Liver (tissue), 9 donors: ENCODE measurements at regions not wholly inside any gene's neighbourhood (a gene's known extent, or its start where the extent isn't known, plus 50 kb on each side); places are given as distances from the start of the nearest gene placed in this dataset. TPM values are rescaled to one million over a fixed set of nuclear protein-coding genes. Genes with fewer than 3 reads are reported as not detected.

Experiments
- DNase-seq: peaks from one replicate; pipeline ENCODE4 v3.0.0-alpha.2; 2017; ENCODE audit warnings: low spot score
- H3K27ac ChIP-seq, 2 donors: one replicate each; pipeline ENCODE4 v1.7.0; 2013; ENCODE audit warnings: inconsistent platforms in 2 of 2, low read length in 2 of 2, control low read depth in 1 of 2, low read depth in 1 of 2, mild to moderate bottlenecking in 1 of 2
- H3K27me3 ChIP-seq, 4 donors: one replicate each; pipeline versions ENCODE4 v1.6.1 to v1.7.0; 2013; ENCODE audit warnings: low read length in 3 of 4, inconsistent platforms in 1 of 4, mild to moderate bottlenecking in 1 of 4, moderate library complexity in 1 of 4; ENCODE audit not compliant: control insufficient read depth in 4 of 4, insufficient read depth in 4 of 4
- H3K36me3 ChIP-seq, 4 donors: one replicate each; pipeline versions ENCODE4 v1.6.1 to v1.7.0; 2013; ENCODE audit warnings: low read length in 3 of 4, mild to moderate bottlenecking in 3 of 4, low read depth in 1 of 4, moderate library complexity in 1 of 4; ENCODE audit not compliant: control insufficient read depth in 4 of 4, insufficient read depth in 3 of 4
- H3K4me1 ChIP-seq, 4 donors: one replicate each; pipeline versions ENCODE4 v1.6.1 to v1.7.0; 2013; ENCODE audit warnings: low read length in 3 of 4, mild to moderate bottlenecking in 3 of 4, moderate library complexity in 1 of 4; ENCODE audit not compliant: control insufficient read depth in 4 of 4, insufficient read depth in 4 of 4
- H3K4me3 ChIP-seq, 3 donors: one replicate each; pipeline versions ENCODE4 v1.6.1 to v1.7.0; 2013; ENCODE audit warnings: low read length in 3 of 3, control low read depth in 1 of 3, low read depth in 1 of 3, mild to moderate bottlenecking in 1 of 3
- H3K9ac ChIP-seq, 2 donors: one replicate each; pipeline ENCODE4 v1.7.0; 2013; ENCODE audit warnings: low read length in 2 of 2, mild to moderate bottlenecking in 2 of 2, moderate library complexity in 2 of 2, control low read depth in 1 of 2, low read depth in 1 of 2
- H3K9me3 ChIP-seq, 4 donors: one replicate each; pipeline versions ENCODE4 v1.6.1 to v1.7.0; 2013; ENCODE audit warnings: low read length in 3 of 4; ENCODE audit not compliant: control insufficient read depth in 4 of 4
- EGR1 ChIP-seq, 2 donors: IDR thresholded peaks; 2 replicates each; pipeline ENCODE4 v1.6.1; 2016 to 2018; ENCODE audit warnings: antibody characterized with exemption in 2 of 2, low read depth in 2 of 2
- FOXA1 ChIP-seq: IDR thresholded peaks from 2 replicates; pipeline ENCODE4 v1.6.1; 2016; ENCODE audit warnings: antibody characterized with exemption
- FOXA2 ChIP-seq: IDR thresholded peaks from 2 replicates; pipeline ENCODE4 v1.6.1; 2016; ENCODE audit warnings: antibody characterized with exemption
- HNF4A ChIP-seq, 2 donors: conservative IDR thresholded peaks; 2 replicates each; pipeline ENCODE4 v1.6.1; 2016; ENCODE audit warnings: antibody characterized with exemption in 2 of 2, mild to moderate bottlenecking in 2 of 2
- HNF4G ChIP-seq: IDR thresholded peaks from 2 replicates; pipeline ENCODE4 v1.6.1; 2016; ENCODE audit warnings: antibody characterized with exemption
- JUND ChIP-seq, 2 donors: IDR thresholded peaks; 2 replicates each; pipeline ENCODE4 v1.6.1; 2016; ENCODE audit warnings: antibody characterized with exemption in 2 of 2
- RAD21 ChIP-seq, 2 donors: IDR thresholded peaks; 2 replicates each; pipeline ENCODE4 v1.6.1; 2016; ENCODE audit warnings: antibody characterized with exemption in 2 of 2, mild to moderate bottlenecking in 2 of 2
- RXRA ChIP-seq, 2 donors: IDR thresholded peaks; 2 replicates each; pipeline ENCODE4 v1.6.1; 2017 to 2018; ENCODE audit warnings: antibody characterized with exemption in 2 of 2, mild to moderate bottlenecking in 1 of 2
- TAF1 ChIP-seq: conservative IDR thresholded peaks from 2 replicates; pipeline ENCODE4 v1.6.1; 2016; ENCODE audit warnings: antibody characterized with exemption, mild to moderate bottlenecking
- YY1 ChIP-seq: IDR thresholded peaks from 2 replicates; pipeline ENCODE4 v1.6.1; 2016; ENCODE audit warnings: antibody characterized with exemption, mild to moderate bottlenecking
- WGBS: extraction: QIAGEN DNeasy Blood & Tissue Kit; methylation state at CpG from one replicate; pipeline ENCODE4 v1.1.7; 2013; 5-methylcytosine and 5-hydroxymethylcytosine counted together
- small RNA-seq: library from RNA; depleted of rRNA; stranded (forward); fragments of <200 nt; gene quantifications from one replicate; pipeline ENCODE3, GENCODE V24; 2014
- TF ChIP-seq, protein P1 (sequence below): fragments of 150-350 bp; IDR thresholded peaks from 2 replicates; pipeline ENCODE4 v1.5.1; 2017; ENCODE audit warnings: improper control_type of control experiment, low read depth, low read length; ENCODE audit not compliant: missing input control
- TF ChIP-seq, protein P2 (sequence below): IDR thresholded peaks from 2 replicates; pipeline ENCODE4 v1.6.1; 2016; ENCODE audit warnings: antibody characterized with exemption, mild to moderate bottlenecking
- TF ChIP-seq, protein P3 (sequence below): IDR thresholded peaks from 2 replicates; pipeline ENCODE4 v1.6.1; 2016; ENCODE audit warnings: antibody characterized with exemption
- donor health status: healthy.
- donor health status: healthy.
- donor health status: healthy.
- donor health status: healthy.
- donor health status: healthy.

DNA sequence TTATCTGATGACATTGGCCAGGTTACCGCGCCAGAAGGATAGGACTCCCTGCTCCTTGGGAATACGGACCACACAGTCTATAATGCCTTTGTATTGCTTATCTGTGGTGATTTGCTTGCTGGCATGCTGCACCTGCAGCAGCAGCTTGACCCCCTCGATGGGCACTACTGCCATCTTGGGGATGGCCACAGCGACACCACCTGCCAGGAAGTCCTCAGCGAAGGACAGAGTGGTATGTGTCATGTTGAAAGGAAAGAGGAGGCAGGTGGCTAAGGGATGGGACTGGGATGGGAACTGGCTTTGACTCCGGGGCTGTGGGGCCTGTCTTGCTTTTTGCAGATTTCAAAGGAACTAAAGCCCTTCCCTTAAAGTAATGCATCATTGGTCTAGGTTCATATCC, 50.3 kb upstream of the ACO1 start:
- DNase-seq, result no peak
- H3K27me3 ChIP-seq, result peaks cover 0 to 2% (median 0%) of the 10 kb centered on the region in 4 donors
- H3K9me3 ChIP-seq, result no peaks in the 10 kb centered on the region
- no peaks in the 10 kb centered on the region for H3K4me1 ChIP-seq
- TF ChIP-seq YY1 (no peak), RXRA (IDR thresholded peaks at IDR 0.05) (no peak), HNF4G (no peak), RAD21 (IDR thresholded peaks at IDR 0.05) (no peak), TAF1 (no peak), HNF4A (conservative IDR thresholded peaks at IDR 0.05) (no peak), EGR1 (IDR thresholded peaks at IDR 0.05; ENCODE audit: low read depth in 2 of 2) (no peak), FOXA2 (no peak), FOXA1 (no peak), JUND (IDR thresholded peaks at IDR 0.05) (no peak)
- TF ChIP-seq, protein P1, sequence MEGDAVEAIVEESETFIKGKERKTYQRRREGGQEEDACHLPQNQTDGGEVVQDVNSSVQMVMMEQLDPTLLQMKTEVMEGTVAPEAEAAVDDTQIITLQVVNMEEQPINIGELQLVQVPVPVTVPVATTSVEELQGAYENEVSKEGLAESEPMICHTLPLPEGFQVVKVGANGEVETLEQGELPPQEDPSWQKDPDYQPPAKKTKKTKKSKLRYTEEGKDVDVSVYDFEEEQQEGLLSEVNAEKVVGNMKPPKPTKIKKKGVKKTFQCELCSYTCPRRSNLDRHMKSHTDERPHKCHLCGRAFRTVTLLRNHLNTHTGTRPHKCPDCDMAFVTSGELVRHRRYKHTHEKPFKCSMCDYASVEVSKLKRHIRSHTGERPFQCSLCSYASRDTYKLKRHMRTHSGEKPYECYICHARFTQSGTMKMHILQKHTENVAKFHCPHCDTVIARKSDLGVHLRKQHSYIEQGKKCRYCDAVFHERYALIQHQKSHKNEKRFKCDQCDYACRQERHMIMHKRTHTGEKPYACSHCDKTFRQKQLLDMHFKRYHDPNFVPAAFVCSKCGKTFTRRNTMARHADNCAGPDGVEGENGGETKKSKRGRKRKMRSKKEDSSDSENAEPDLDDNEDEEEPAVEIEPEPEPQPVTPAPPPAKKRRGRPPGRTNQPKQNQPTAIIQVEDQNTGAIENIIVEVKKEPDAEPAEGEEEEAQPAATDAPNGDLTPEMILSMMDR, result no peak
- TF ChIP-seq, protein P2, sequence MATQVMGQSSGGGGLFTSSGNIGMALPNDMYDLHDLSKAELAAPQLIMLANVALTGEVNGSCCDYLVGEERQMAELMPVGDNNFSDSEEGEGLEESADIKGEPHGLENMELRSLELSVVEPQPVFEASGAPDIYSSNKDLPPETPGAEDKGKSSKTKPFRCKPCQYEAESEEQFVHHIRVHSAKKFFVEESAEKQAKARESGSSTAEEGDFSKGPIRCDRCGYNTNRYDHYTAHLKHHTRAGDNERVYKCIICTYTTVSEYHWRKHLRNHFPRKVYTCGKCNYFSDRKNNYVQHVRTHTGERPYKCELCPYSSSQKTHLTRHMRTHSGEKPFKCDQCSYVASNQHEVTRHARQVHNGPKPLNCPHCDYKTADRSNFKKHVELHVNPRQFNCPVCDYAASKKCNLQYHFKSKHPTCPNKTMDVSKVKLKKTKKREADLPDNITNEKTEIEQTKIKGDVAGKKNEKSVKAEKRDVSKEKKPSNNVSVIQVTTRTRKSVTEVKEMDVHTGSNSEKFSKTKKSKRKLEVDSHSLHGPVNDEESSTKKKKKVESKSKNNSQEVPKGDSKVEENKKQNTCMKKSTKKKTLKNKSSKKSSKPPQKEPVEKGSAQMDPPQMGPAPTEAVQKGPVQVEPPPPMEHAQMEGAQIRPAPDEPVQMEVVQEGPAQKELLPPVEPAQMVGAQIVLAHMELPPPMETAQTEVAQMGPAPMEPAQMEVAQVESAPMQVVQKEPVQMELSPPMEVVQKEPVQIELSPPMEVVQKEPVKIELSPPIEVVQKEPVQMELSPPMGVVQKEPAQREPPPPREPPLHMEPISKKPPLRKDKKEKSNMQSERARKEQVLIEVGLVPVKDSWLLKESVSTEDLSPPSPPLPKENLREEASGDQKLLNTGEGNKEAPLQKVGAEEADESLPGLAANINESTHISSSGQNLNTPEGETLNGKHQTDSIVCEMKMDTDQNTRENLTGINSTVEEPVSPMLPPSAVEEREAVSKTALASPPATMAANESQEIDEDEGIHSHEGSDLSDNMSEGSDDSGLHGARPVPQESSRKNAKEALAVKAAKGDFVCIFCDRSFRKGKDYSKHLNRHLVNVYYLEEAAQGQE, result no peak
- TF ChIP-seq, protein P3, sequence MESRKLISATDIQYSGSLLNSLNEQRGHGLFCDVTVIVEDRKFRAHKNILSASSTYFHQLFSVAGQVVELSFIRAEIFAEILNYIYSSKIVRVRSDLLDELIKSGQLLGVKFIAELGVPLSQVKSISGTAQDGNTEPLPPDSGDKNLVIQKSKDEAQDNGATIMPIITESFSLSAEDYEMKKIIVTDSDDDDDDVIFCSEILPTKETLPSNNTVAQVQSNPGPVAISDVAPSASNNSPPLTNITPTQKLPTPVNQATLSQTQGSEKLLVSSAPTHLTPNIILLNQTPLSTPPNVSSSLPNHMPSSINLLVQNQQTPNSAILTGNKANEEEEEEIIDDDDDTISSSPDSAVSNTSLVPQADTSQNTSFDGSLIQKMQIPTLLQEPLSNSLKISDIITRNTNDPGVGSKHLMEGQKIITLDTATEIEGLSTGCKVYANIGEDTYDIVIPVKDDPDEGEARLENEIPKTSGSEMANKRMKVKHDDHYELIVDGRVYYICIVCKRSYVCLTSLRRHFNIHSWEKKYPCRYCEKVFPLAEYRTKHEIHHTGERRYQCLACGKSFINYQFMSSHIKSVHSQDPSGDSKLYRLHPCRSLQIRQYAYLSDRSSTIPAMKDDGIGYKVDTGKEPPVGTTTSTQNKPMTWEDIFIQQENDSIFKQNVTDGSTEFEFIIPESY, result no peak
- no peaks in the 10 kb centered on the region for H3K36me3 ChIP-seq
- H3K4me3 ChIP-seq, result no peak overlapping the region
- H3K27ac ChIP-seq, result no peak overlapping the region
- 89% methylated on average over 7 of the region's 7 CpGs for WGBS
- no peak overlapping the region for H3K9ac ChIP-seq

Small RNAs in the stretch of these regions (small RNA-seq; reads per million reads assigned to genes)
- gene MIR873 (0.44 reads per million, percentile 50 among the genes with 10 or more reads in this experiment), gene MIR876 (not detected), gene RNA5SP281 (not detected)
